SK-N-SH treated with all-trans-retinoic acid at 6 μM for 48 hours (cell line): ENCODE measurements at regions not wholly inside any gene's neighbourhood (a gene's known extent, or its start where the extent isn't known, plus 50 kb on each side); places are given as distances from the start of the nearest gene placed in this dataset.

Experiments
- BACH2 ChIP-seq: fragments of 250-450 bp; sonication (Bioruptor Pico); IDR thresholded peaks from 2 replicates; pipeline ENCODE4 v1.9.0; 2021; ENCODE audit warnings: mild to moderate bottlenecking, borderline replicate concordance
- CREB5 ChIP-seq: fragments of 250-450 bp; sonication (Bioruptor Pico); IDR thresholded peaks from 2 replicates; pipeline ENCODE4 v1.5.1; 2020; ENCODE audit warnings: low read depth, mild to moderate bottlenecking, moderate library complexity
- CSDC2 ChIP-seq: fragments of 250-450 bp; sonication (Bioruptor Pico); IDR thresholded peaks from 2 replicates; pipeline ENCODE4 v1.5.0; 2020; ENCODE audit warnings: mild to moderate bottlenecking, moderate library complexity
- ESRRG ChIP-seq: fragments of 250-450 bp; sonication (Bioruptor Pico); IDR thresholded peaks from 2 replicates; pipeline ENCODE4 v1.6.1; 2021; ENCODE audit warnings: mild to moderate bottlenecking
- GLIS3 ChIP-seq: fragments of 250-450 bp; sonication (Bioruptor Pico); IDR thresholded peaks from 2 replicates; pipeline ENCODE4 v1.5.0; 2020; ENCODE audit warnings: mild to moderate bottlenecking, moderate library complexity
- ISL1 ChIP-seq: fragments of 250-450 bp; sonication (Bioruptor Pico); IDR thresholded peaks from 2 replicates; pipeline ENCODE4 v2.1.2; 2022; ENCODE audit warnings: mild to moderate bottlenecking, moderate library complexity
- OSR1 ChIP-seq: fragments of 250-450 bp; sonication (Bioruptor Pico); IDR thresholded peaks from 2 replicates; pipeline ENCODE4 v1.8.0; 2022; ENCODE audit warnings: moderate library complexity, mild to moderate bottlenecking, inconsistent platforms
- RARB ChIP-seq: fragments of 250-450 bp; sonication (Bioruptor Pico); IDR thresholded peaks from 2 replicates; pipeline ENCODE4 v1.8.0; 2021; ENCODE audit warnings: mild to moderate bottlenecking, moderate library complexity
- TSHZ2 ChIP-seq: fragments of 250-450 bp; sonication (Bioruptor Pico); IDR thresholded peaks from 2 replicates; pipeline ENCODE4 v1.5.0; 2020; ENCODE audit warnings: mild to moderate bottlenecking, moderate library complexity
- ZC3H10 ChIP-seq: fragments of 250-450 bp; sonication (Bioruptor Pico); IDR thresholded peaks from 2 replicates; pipeline ENCODE4 v1.5.1; 2021; ENCODE audit warnings: mild to moderate bottlenecking, moderate library complexity
- ZFP3 ChIP-seq: fragments of 250-450 bp; sonication (Bioruptor Pico); IDR thresholded peaks from 2 replicates; pipeline ENCODE4 v1.5.0; 2020; ENCODE audit warnings: mild to moderate bottlenecking, moderate library complexity

- TF ChIP-seq ZFP3 (CRISPR knock-in tag) (no peak), ISL1 (no peak), RARB (CRISPR knock-in tag) (no peak), ESRRG (no peak), OSR1 (CRISPR knock-in tag) (no peak), CREB5 (CRISPR knock-in tag) (no peak), GLIS3 (no peak), BACH2 (no peak), TSHZ2 (CRISPR knock-in tag) (no peak), ZC3H10 (CRISPR knock-in tag) (no peak), CSDC2 (CRISPR knock-in tag) (no peak)
These were observed 86.9 kb upstream of the MAP1B start for GRCh38 chr5:72020161-72020983.
